Astrocyte (in vitro differentiated cells and primary cell): ENCODE measurements at regions not wholly inside any gene's neighbourhood (a gene's known extent, or its start where the extent isn't known, plus 50 kb on each side); places are given as distances from the start of the nearest gene placed in this dataset.
"Not testable (repeated sequence)": the region's sequence is repeated elsewhere in the genome, so short reads cannot be mapped to it uniquely, and the experiment has no call there.

Experiments used
- DNase-seq: peaks from one replicate; pipeline ENCODE4 v3.0.0-alpha.2; 2010; ENCODE audit warnings: low read depth
- FAIRE-seq: peaks from 2 replicates; lab custom pipeline; 2011; peaks lifted over from hg19 to GRCh38; lab: Jason Lieb, UNC
- H2AFZ ChIP-seq: 2 replicates; pipeline ENCODE4 v1.6.0; 2012; ENCODE audit warnings: low read depth, low read length, inconsistent platforms
- H3K27ac ChIP-seq: 2 replicates; pipeline ENCODE4 v1.5.1; 2011; ENCODE audit warnings: low read depth, low read length, inconsistent platforms
- H3K27me3 ChIP-seq: 2 replicates; pipeline ENCODE4 v1.6.0; 2011; ENCODE audit warnings: low read length, inconsistent platforms; ENCODE audit not compliant: insufficient read depth
- H3K36me3 ChIP-seq: 2 replicates; pipeline ENCODE4 v1.5.1; 2011; ENCODE audit warnings: low read length, inconsistent platforms; ENCODE audit not compliant: insufficient read depth
- H3K4me1 ChIP-seq: 2 replicates; pipeline ENCODE4 v1.5.1; 2011; ENCODE audit warnings: low read length, inconsistent platforms; ENCODE audit not compliant: insufficient read depth
- H3K4me2 ChIP-seq: 2 replicates; pipeline ENCODE4 v1.6.0; 2012; ENCODE audit warnings: low read length, inconsistent platforms
- H3K4me3 ChIP-seq: 2 replicates; pipeline ENCODE4 v1.5.1; 2011; ENCODE audit warnings: low read depth, mild to moderate bottlenecking, low read length, inconsistent platforms; ENCODE audit not compliant: insufficient read depth
- H3K79me2 ChIP-seq: 2 replicates; pipeline ENCODE4 v1.6.0; 2012; ENCODE audit warnings: mild to moderate bottlenecking, low read length, inconsistent platforms; ENCODE audit not compliant: insufficient read depth
- H3K9ac ChIP-seq: 2 replicates; pipeline ENCODE4 v1.6.0; 2012; ENCODE audit warnings: mild to moderate bottlenecking, low read length, inconsistent platforms
- H3K9me3 ChIP-seq: 2 replicates; pipeline ENCODE4 v1.5.1; 2012; ENCODE audit warnings: low read depth, mild to moderate bottlenecking, low read length, inconsistent platforms; ENCODE audit not compliant: insufficient read depth
- H4K20me1 ChIP-seq: 2 replicates; pipeline ENCODE4 v1.6.0; 2012; ENCODE audit warnings: low read length, inconsistent platforms; ENCODE audit not compliant: insufficient read depth
- H3K27ac Mint-ChIP-seq: one replicate; pipeline ENCODE4 v1.8.0; 2021; ENCODE audit warnings: mild to moderate bottlenecking, mixed read lengths; ENCODE audit not compliant: unreplicated experiment
- H3K27me3 Mint-ChIP-seq: one replicate; pipeline ENCODE4 v1.8.0; 2021; ENCODE audit warnings: low read depth, mixed read lengths; ENCODE audit not compliant: unreplicated experiment
- H3K36me3 Mint-ChIP-seq: one replicate; pipeline ENCODE4 v1.8.0; 2021; ENCODE audit warnings: low read depth, mixed read lengths; ENCODE audit not compliant: unreplicated experiment
- H3K4me1 Mint-ChIP-seq: one replicate; pipeline ENCODE4 v1.8.0; 2021; ENCODE audit warnings: low read depth, mixed read lengths; ENCODE audit not compliant: unreplicated experiment
- H3K4me3 Mint-ChIP-seq: one replicate; pipeline ENCODE4 v1.8.0; 2021; ENCODE audit warnings: mild to moderate bottlenecking, moderate library complexity, mixed read lengths; ENCODE audit not compliant: unreplicated experiment
- H3K9me3 Mint-ChIP-seq: one replicate; pipeline ENCODE4 v1.8.0; 2021; ENCODE audit warnings: mild to moderate bottlenecking, mixed read lengths; ENCODE audit not compliant: unreplicated experiment
- EZH2 ChIP-seq: IDR thresholded peaks from 2 replicates; pipeline ENCODE4 v1.6.1; 2012; ENCODE audit warnings: mild to moderate bottlenecking, low read length, inconsistent platforms; ENCODE audit not compliant: insufficient read depth
- TF ChIP-seq, protein P1 (sequence below): IDR thresholded peaks from 2 replicates; pipeline ENCODE4 v1.5.1; 2011; ENCODE audit warnings: low read depth, mild to moderate bottlenecking, inconsistent platforms, low read length, moderate library complexity; ENCODE audit not compliant: insufficient read depth

DNA sequence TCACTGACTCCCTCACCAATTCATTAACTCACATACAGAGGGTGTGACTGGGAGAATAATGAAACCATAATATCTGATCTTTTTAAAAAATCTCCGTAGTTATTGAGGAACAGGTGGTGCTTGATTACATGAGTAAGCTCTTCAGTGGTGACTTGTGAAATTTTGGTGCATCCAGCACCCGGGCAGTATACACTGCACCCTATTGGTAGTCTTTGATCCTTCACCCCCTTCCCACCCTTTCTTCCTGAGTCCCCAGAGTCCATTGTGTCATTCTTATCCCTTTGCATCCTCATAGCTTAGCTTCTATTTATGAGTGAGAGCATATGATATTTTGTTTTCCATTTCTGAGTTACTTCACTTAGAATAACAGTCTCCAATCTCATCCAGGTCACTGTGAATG lies 1143.8 kb downstream of the PCDH19 start:
- DNase-seq (no peak), FAIRE-seq (no peak)
- Mint-ChIP-seq H3K9me3 (no peaks in the 10 kb centered on the region), H3K4me3 (no peak overlapping the region), H3K27me3 (no peaks in the 10 kb centered on the region), H3K4me1 (no peaks in the 10 kb centered on the region), H3K27ac (no peak overlapping the region), H3K36me3 (no peaks in the 10 kb centered on the region)
- H3K79me2 ChIP-seq = no peaks in the 10 kb centered on the region
- H3K27ac ChIP-seq = no peak overlapping the region
- no peak overlapping the region for H2AFZ ChIP-seq
- H3K9ac ChIP-seq = no peak overlapping the region
- TF ChIP-seq, protein P1, sequence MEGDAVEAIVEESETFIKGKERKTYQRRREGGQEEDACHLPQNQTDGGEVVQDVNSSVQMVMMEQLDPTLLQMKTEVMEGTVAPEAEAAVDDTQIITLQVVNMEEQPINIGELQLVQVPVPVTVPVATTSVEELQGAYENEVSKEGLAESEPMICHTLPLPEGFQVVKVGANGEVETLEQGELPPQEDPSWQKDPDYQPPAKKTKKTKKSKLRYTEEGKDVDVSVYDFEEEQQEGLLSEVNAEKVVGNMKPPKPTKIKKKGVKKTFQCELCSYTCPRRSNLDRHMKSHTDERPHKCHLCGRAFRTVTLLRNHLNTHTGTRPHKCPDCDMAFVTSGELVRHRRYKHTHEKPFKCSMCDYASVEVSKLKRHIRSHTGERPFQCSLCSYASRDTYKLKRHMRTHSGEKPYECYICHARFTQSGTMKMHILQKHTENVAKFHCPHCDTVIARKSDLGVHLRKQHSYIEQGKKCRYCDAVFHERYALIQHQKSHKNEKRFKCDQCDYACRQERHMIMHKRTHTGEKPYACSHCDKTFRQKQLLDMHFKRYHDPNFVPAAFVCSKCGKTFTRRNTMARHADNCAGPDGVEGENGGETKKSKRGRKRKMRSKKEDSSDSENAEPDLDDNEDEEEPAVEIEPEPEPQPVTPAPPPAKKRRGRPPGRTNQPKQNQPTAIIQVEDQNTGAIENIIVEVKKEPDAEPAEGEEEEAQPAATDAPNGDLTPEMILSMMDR = no peak
- no peak for TF ChIP-seq EZH2
- no peaks in the 10 kb centered on the region for H3K4me1 ChIP-seq
- no peaks in the 10 kb centered on the region for H3K27me3 ChIP-seq
- no peak overlapping the region for H3K4me2 ChIP-seq
- H3K4me3 ChIP-seq = no peak overlapping the region
- H3K36me3 ChIP-seq = no peaks in the 10 kb centered on the region
- H3K9me3 ChIP-seq = no peaks in the 10 kb centered on the region
- no peaks in the 10 kb centered on the region for H4K20me1 ChIP-seq

DNA sequence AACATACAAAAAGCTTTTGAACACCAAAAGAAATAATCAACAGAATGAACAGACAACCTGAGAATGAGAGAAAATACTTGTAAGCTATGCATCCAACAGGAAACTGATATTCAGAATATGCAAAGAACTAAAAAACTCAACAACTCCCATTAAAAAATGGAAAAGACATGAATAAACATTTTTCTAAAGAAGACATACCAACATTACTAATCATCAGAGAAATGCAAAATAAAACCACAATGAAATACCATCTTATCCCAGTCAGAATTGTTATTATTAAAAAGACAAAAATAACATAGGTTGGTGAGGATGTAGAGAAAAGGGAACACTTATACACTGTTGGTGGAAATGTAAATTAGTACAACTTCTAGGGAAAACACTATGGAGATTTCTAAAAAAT lies 1161.9 kb downstream of the PCDH19 start:
- no peak overlapping the region for H3K27ac ChIP-seq
- Mint-ChIP-seq H3K4me3 (no peak overlapping the region), H3K4me1 (no peaks in the 10 kb centered on the region), H3K36me3 (no peaks in the 10 kb centered on the region), H3K27me3 (no peaks in the 10 kb centered on the region), H3K9me3 (no peaks in the 10 kb centered on the region), H3K27ac (no peak overlapping the region)
- H4K20me1 ChIP-seq = no peaks in the 10 kb centered on the region
- TF ChIP-seq, protein P1 = no peak
- no peak for TF ChIP-seq EZH2
- H3K4me1 ChIP-seq = no peaks in the 10 kb centered on the region
- H3K9me3 ChIP-seq = no peaks in the 10 kb centered on the region
- DNase-seq (no peak), FAIRE-seq (no peak)
- no peaks in the 10 kb centered on the region for H3K27me3 ChIP-seq
- no peaks in the 10 kb centered on the region for H3K36me3 ChIP-seq
- no peak overlapping the region for H2AFZ ChIP-seq
- H3K79me2 ChIP-seq = no peaks in the 10 kb centered on the region
- no peak overlapping the region for H3K4me2 ChIP-seq
- H3K4me3 ChIP-seq = no peak overlapping the region
- H3K9ac ChIP-seq = no peak overlapping the region

DNA sequence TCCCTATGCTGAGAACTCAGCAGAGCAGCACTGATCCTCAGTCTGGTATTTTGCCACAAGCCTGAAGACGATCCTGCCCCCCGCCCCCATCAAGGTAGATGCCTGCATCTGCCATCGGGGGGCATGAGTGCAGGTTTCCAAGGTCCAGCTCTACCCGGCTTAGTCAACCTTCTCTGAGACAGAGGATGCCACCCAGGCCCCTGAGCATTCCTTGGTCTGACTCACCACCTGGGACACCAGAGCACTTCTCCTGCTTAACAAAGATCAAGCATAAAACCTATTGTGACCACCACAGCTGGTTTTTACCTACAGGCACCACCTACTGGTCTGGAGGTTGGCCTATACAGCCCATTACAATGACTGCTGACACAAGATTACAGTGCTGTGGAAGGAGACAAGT lies 1168.1 kb downstream of the PCDH19 start:
- H3K27me3 ChIP-seq = no peaks in the 10 kb centered on the region
- FAIRE-seq (no peak), DNase-seq (no peak)
- H4K20me1 ChIP-seq = no peaks in the 10 kb centered on the region
- H3K4me1 ChIP-seq = no peaks in the 10 kb centered on the region
- Mint-ChIP-seq H3K27ac (no peak overlapping the region), H3K4me1 (no peaks in the 10 kb centered on the region), H3K9me3 (no peaks in the 10 kb centered on the region), H3K4me3 (no peak overlapping the region), H3K27me3 (no peaks in the 10 kb centered on the region), H3K36me3 (no peaks in the 10 kb centered on the region)
- H2AFZ ChIP-seq = no peak overlapping the region
- TF ChIP-seq, protein P1 = no peak
- no peak for TF ChIP-seq EZH2
- H3K4me2 ChIP-seq = no peak overlapping the region
- no peak overlapping the region for H3K27ac ChIP-seq
- H3K79me2 ChIP-seq = no peaks in the 10 kb centered on the region
- no peak overlapping the region for H3K9ac ChIP-seq
- no peaks in the 10 kb centered on the region for H3K36me3 ChIP-seq
- H3K4me3 ChIP-seq = no peak overlapping the region
- H3K9me3 ChIP-seq = no peaks in the 10 kb centered on the region

DNA sequence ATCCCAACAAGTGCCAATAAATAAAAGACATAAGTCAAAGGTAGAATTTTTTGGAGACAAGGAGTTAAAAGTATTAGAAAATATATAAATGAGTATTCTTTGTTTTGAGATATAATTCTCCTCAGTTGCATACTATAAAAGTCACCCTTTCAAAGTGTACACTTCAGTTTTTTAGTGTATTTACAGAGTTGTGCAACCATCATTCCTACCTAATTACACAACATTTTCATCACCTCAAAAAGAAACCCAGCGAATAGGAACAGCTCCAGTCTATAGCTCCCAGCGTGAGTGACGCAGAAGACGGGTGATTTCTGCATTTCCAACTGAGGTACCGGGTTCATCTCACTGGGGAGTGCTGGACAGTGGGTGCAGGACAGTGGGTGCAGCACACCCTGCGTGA lies 1175.7 kb downstream of the PCDH19 start:
- not testable (repeated sequence) for H2AFZ ChIP-seq, H3K27me3 Mint-ChIP-seq, H3K27me3 ChIP-seq, H3K36me3 ChIP-seq, H4K20me1 ChIP-seq, H3K79me2 ChIP-seq, H3K9ac ChIP-seq, H3K27ac Mint-ChIP-seq, H3K4me3 Mint-ChIP-seq, H3K4me1 ChIP-seq, H3K4me1 Mint-ChIP-seq, DNase-seq, H3K4me3 ChIP-seq, H3K4me2 ChIP-seq, FAIRE-seq, H3K9me3 ChIP-seq, H3K9me3 Mint-ChIP-seq, H3K36me3 Mint-ChIP-seq, H3K27ac ChIP-seq
